DOHH2 (cell line): ENCODE measurements at regions not wholly inside any gene's neighbourhood (a gene's known extent, or its start where the extent isn't known, plus 50 kb on each side); places are given as distances from the start of the nearest gene placed in this dataset.

ENCODE experiments used
- H3F3A ChIP-seq: fragments of 200-600 bp; sonication (generic), shearing (Covaris generic); 2 replicates; pipeline ENCODE4 v1.6.0; 2016; ENCODE audit warnings: antibody characterized with exemption, mild to moderate bottlenecking; ENCODE audit not compliant: control insufficient read depth, insufficient read depth
- H3K27ac ChIP-seq: fragments of 200-600 bp; sonication (generic); 2 replicates; pipeline ENCODE4 v1.5.1; 2014; ENCODE audit warnings: low read depth, mild to moderate bottlenecking, low read length, moderate library complexity
- H3K27me3 ChIP-seq: fragments of 200-600 bp; sonication (generic); 2 replicates; pipeline ENCODE4 v1.6.1; 2014; ENCODE audit warnings: mild to moderate bottlenecking, low read length, mixed read lengths; ENCODE audit not compliant: control insufficient read depth
- H3K36me3 ChIP-seq: fragments of 200-600 bp; sonication (generic); 2 replicates; pipeline ENCODE4 v1.6.1; 2014; ENCODE audit warnings: mild to moderate bottlenecking, low read length, moderate library complexity, mixed read lengths; ENCODE audit not compliant: control insufficient read depth
- H3K4me1 ChIP-seq: fragments of 200-600 bp; sonication (generic); 2 replicates; pipeline ENCODE4 v1.6.1; 2014; ENCODE audit warnings: mild to moderate bottlenecking, low read length, mixed read lengths; ENCODE audit not compliant: control insufficient read depth
- H3K4me2 ChIP-seq: fragments of 200-600 bp; sonication (generic); 2 replicates; pipeline ENCODE4 v1.6.0; 2014; ENCODE audit warnings: mild to moderate bottlenecking, low read length, moderate library complexity
- H3K4me3 ChIP-seq: fragments of 200-600 bp; sonication (generic); 2 replicates; pipeline ENCODE4 v1.5.1; 2014; ENCODE audit warnings: mild to moderate bottlenecking, low read length, mixed read lengths
- H3K79me2 ChIP-seq: fragments of 200-600 bp; sonication (generic); 2 replicates; pipeline ENCODE4 v1.6.1; 2014; ENCODE audit warnings: mild to moderate bottlenecking, low read length, mixed read lengths; ENCODE audit not compliant: control insufficient read depth
- H3K9me2 ChIP-seq: fragments of 200-600 bp; sonication (generic); replicated peaks from 2 replicates; pipeline ENCODE4 v1.6.1; 2014; ENCODE audit warnings: mild to moderate bottlenecking, low read length, mixed read lengths; ENCODE audit not compliant: control insufficient read depth
- H3K9me3 ChIP-seq: fragments of 200-600 bp; sonication (generic); 2 replicates; pipeline ENCODE4 v1.6.1; 2014; ENCODE audit warnings: antibody characterized with exemption, low read length, mixed read lengths; ENCODE audit not compliant: control insufficient read depth, insufficient read depth
- H4K20me1 ChIP-seq: fragments of 200-600 bp; sonication (generic); 2 replicates; pipeline ENCODE4 v1.6.0; 2014; ENCODE audit warnings: low read depth, mild to moderate bottlenecking, antibody characterized with exemption, low read length, moderate library complexity; ENCODE audit not compliant: control insufficient read depth, insufficient read depth
- CTCF ChIP-seq: fragments of 200-600 bp; sonication (generic); IDR thresholded peaks from one replicate; pipeline ENCODE4 v1.5.1; 2014; ENCODE audit warnings: antibody characterized with exemption, mild to moderate bottlenecking, low read depth, low read length; ENCODE audit not compliant: poor library complexity, severe bottlenecking
- EZH2phosphoT487 ChIP-seq: fragments of 200-600 bp; sonication (generic); IDR thresholded peaks from 2 replicates; pipeline ENCODE4 v1.6.1; 2017; ENCODE audit warnings: borderline replicate concordance, mild to moderate bottlenecking, antibody characterized with exemption, low read length, moderate library complexity, mixed read lengths

GRCh38 chr16:50941681-50942080 is 199.8 kb downstream of the CYLD start:
- Histone ChIP-seq H3F3A (no peaks in the 10 kb centered on the region), H3K36me3 (no peaks in the 10 kb centered on the region), H3K27me3 (no peaks in the 10 kb centered on the region), H3K9me2 (no peaks in the 10 kb centered on the region), H3K27ac (no peak overlapping the region), H3K4me2 (no peak overlapping the region), H3K79me2 (no peaks in the 10 kb centered on the region), H4K20me1 (no peaks in the 10 kb centered on the region), H3K4me3 (no peak overlapping the region), H3K4me1 (no peaks in the 10 kb centered on the region), H3K9me3 (peaks cover under 1% of the 10 kb centered on the region; the same call in 1 of the 2 replicates)
- no peak for TF ChIP-seq CTCF
- TF ChIP-seq EZH2phosphoT487 = no peak

GRCh38 chr16:50940275-50940854 is 198.5 kb downstream of the CYLD start:
- no peak overlapping the region for H3K4me3 ChIP-seq
- no peaks in the 10 kb centered on the region for H3K36me3 ChIP-seq
- no peaks in the 10 kb centered on the region for H3K27me3 ChIP-seq
- H3K27ac ChIP-seq = no peak overlapping the region
- H4K20me1 ChIP-seq = no peaks in the 10 kb centered on the region
- TF ChIP-seq CTCF (no peak), EZH2phosphoT487 (no peak)
- H3K79me2 ChIP-seq = no peaks in the 10 kb centered on the region
- no peaks in the 10 kb centered on the region for H3F3A ChIP-seq
- no peaks in the 10 kb centered on the region for H3K4me1 ChIP-seq
- no peak overlapping the region for H3K4me2 ChIP-seq
- no peaks in the 10 kb centered on the region for H3K9me2 ChIP-seq
- no peaks in the 10 kb centered on the region for H3K9me3 ChIP-seq

- Histone ChIP-seq H3F3A (no peaks in the 10 kb centered on the region), H3K9me2 (no peaks in the 10 kb centered on the region), H3K27ac (no peak overlapping the region), H3K4me3 (no peak overlapping the region), H3K36me3 (no peaks in the 10 kb centered on the region), H3K9me3 (no peaks in the 10 kb centered on the region), H4K20me1 (no peaks in the 10 kb centered on the region), H3K27me3 (no peaks in the 10 kb centered on the region), H3K79me2 (no peaks in the 10 kb centered on the region), H3K4me1 (no peaks in the 10 kb centered on the region), H3K4me2 (no peak overlapping the region)
- TF ChIP-seq CTCF (no peak), EZH2phosphoT487 (no peak)
These were observed 197.5 kb downstream of the CYLD start for GRCh38 chr16:50939356-50939755.
